GM13976 (cell line): ENCODE measurements at regions not wholly inside any gene's neighbourhood (a gene's known extent, or its start where the extent isn't known, plus 50 kb on each side); places are given as distances from the start of the nearest gene placed in this dataset.

Experiments
- DNase-seq: peaks from one replicate; pipeline ENCODE4 v3.0.0; 2012; ENCODE audit warnings: low spot score
- CTCF ChIP-seq: IDR thresholded peaks from 2 replicates; pipeline ENCODE4 v1.5.1; 2012; ENCODE audit warnings: borderline replicate concordance, mild to moderate bottlenecking; ENCODE audit not compliant: insufficient read depth; ENCODE audit errors: extremely low read depth, missing control alignments, control extremely low read depth
- in situ Hi-C: fragments of 300-500 bp; cut with MboI; formaldehyde crosslinking; loops from one replicate; pipeline ENCODE4 v1.12.0; 2022; ENCODE audit warnings: low sequenced_read_pairs, mixed read lengths, inconsistent platforms; ENCODE audit not compliant: unreplicated experiment

- in situ Hi-C loops = no loop called here
- TF ChIP-seq CTCF = no peak
- DNase-seq = no peak
Observed at GRCh38 chr4:123846561-123846960, 450.0 kb downstream of the SPRY1 start.

GRCh38 chr4:123848606-123849005 lies 452.0 kb downstream of the SPRY1 start:
- DNase-seq = no peak
- in situ Hi-C loops = no loop called here
- TF ChIP-seq CTCF = no peak

GRCh38 chr4:123849495-123849894 lies 452.9 kb downstream of the SPRY1 start:
- in situ Hi-C loops = no loop called here
- TF ChIP-seq CTCF = no peak
- DNase-seq = no peak

- DNase-seq = no peak
- in situ Hi-C loops = no loop called here
- no peak for TF ChIP-seq CTCF
Observed at GRCh38 chr4:123851521-123851920, 454.9 kb downstream of the SPRY1 start.

GRCh38 chr4:123853651-123854050 lies 457.1 kb downstream of the SPRY1 start:
- DNase-seq = no peak
- TF ChIP-seq CTCF = no peak
- in situ Hi-C loops = no loop called here

GRCh38 chr4:123856689-123857545 lies 460.3 kb downstream of the SPRY1 start:
- no peak for DNase-seq

More at GRCh38 chr4:123856689-123857545, 460.3 kb downstream of the SPRY1 start:
- in situ Hi-C loops = no loop called here
- no peak for TF ChIP-seq CTCF
